Neural cell (in vitro differentiated cells): ENCODE measurements at regions not wholly inside any gene's neighbourhood (a gene's known extent, or its start where the extent isn't known, plus 50 kb on each side); places are given as distances from the start of the nearest gene placed in this dataset.

ENCODE experiments used
- H2AFZ ChIP-seq: fragments of 200-600, 300-800 bp; sonication (generic), shearing (Covaris generic); 2 replicates; pipeline ENCODE4 v1.6.0; 2014; ENCODE audit warnings: low read depth, mild to moderate bottlenecking, antibody characterized with exemption, low read length, moderate library complexity
- H3F3A ChIP-seq: fragments of 200-600 bp; shearing (Covaris generic); 2 replicates; pipeline ENCODE4 v1.6.1; 2016; ENCODE audit warnings: mild to moderate bottlenecking, moderate library complexity, mixed read lengths, antibody characterized with exemption, low read length; ENCODE audit not compliant: insufficient read depth, poor library complexity, severe bottlenecking
- H3K27ac ChIP-seq: fragments of 200-600, 300-800 bp; sonication (generic), shearing (Covaris generic); 2 replicates; pipeline ENCODE4 v1.5.1; 2014; ENCODE audit warnings: mild to moderate bottlenecking, low read length, moderate library complexity
- H3K27me3 ChIP-seq: fragments of 300-800, 200-600 bp; sonication (generic), shearing (Covaris generic); 2 replicates; pipeline ENCODE4 v1.6.0; 2014; ENCODE audit warnings: mild to moderate bottlenecking, low read depth, low read length, moderate library complexity; ENCODE audit not compliant: insufficient read depth
- H3K36me3 ChIP-seq: fragments of 300-800, 200-600 bp; sonication (generic), shearing (Covaris generic); 2 replicates; pipeline ENCODE4 v1.5.1; 2014; ENCODE audit warnings: mild to moderate bottlenecking, antibody characterized with exemption, low read length, moderate library complexity; ENCODE audit not compliant: insufficient read depth
- H3K4me2 ChIP-seq: fragments of 300-800, 200-600 bp; sonication (generic), shearing (Covaris generic); 2 replicates; pipeline ENCODE4 v1.6.0; 2014; ENCODE audit warnings: mild to moderate bottlenecking, low read length
- H3K4me3 ChIP-seq: fragments of 300-800, 200-600 bp; sonication (generic), shearing (Covaris generic); 2 replicates; pipeline ENCODE4 v1.5.1; 2014; ENCODE audit warnings: mild to moderate bottlenecking, low read length, moderate library complexity
- H3K79me2 ChIP-seq: fragments of 200-600 bp; shearing (Covaris generic); replicated peaks from 2 replicates; pipeline ENCODE4 v1.6.0; 2014; ENCODE audit warnings: mild to moderate bottlenecking, low read length, moderate library complexity; ENCODE audit not compliant: insufficient read depth
- H3K9ac ChIP-seq: fragments of 300-800, 200-600 bp; sonication (generic), shearing (Covaris generic); 2 replicates; pipeline ENCODE4 v1.6.1; 2016; ENCODE audit warnings: mild to moderate bottlenecking, low read length, mixed read lengths
- H3K9me2 ChIP-seq: fragments of 200-600 bp; shearing (Covaris generic); 2 replicates; pipeline ENCODE4 v1.6.1; 2016; ENCODE audit warnings: mild to moderate bottlenecking, low read length, mixed read lengths; ENCODE audit not compliant: insufficient read depth
- H3K9me3 ChIP-seq: fragments of 200-600, 300-800 bp; sonication (generic), shearing (Covaris generic); 2 replicates; pipeline ENCODE4 v1.6.1; 2016; ENCODE audit warnings: mild to moderate bottlenecking, mixed run types, low read length, moderate library complexity, mixed read lengths
- H4K20me1 ChIP-seq: fragments of 200-600 bp; shearing (Covaris generic); 2 replicates; pipeline ENCODE4 v1.6.1; 2016; ENCODE audit warnings: mild to moderate bottlenecking, mixed run types; ENCODE audit not compliant: insufficient read depth
- CTCF ChIP-seq: fragments of 450-650 bp; IDR thresholded peaks from 2 replicates; pipeline ENCODE4 v1.5.1; 2014; ENCODE audit warnings: antibody characterized with exemption, mild to moderate bottlenecking, moderate library complexity; ENCODE audit not compliant: poor library complexity, severe bottlenecking
- EP300 ChIP-seq: fragments of 450-650 bp; conservative IDR thresholded peaks from 2 replicates; pipeline ENCODE4 v1.6.1; 2014; ENCODE audit warnings: antibody characterized with exemption, mild to moderate bottlenecking, moderate library complexity; ENCODE audit not compliant: poor library complexity, severe bottlenecking
- EZH2 ChIP-seq: fragments of 200-600, 300-800 bp; shearing (Covaris generic), sonication (generic); IDR thresholded peaks from 2 replicates; pipeline ENCODE4 v1.6.1; 2014; ENCODE audit warnings: antibody characterized with exemption, low read length, borderline replicate concordance, mild to moderate bottlenecking; ENCODE audit not compliant: insufficient read depth, poor library complexity, severe bottlenecking
- MXI1 ChIP-seq: fragments of 450-650 bp; conservative IDR thresholded peaks from 2 replicates; pipeline ENCODE4 v1.6.1; 2014; ENCODE audit warnings: antibody characterized with exemption, mild to moderate bottlenecking; ENCODE audit not compliant: poor library complexity, severe bottlenecking
- POLR2AphosphoS5 ChIP-seq: IDR thresholded peaks from 2 replicates; pipeline ENCODE4 v1.6.1; 2012
- RAD21 ChIP-seq: fragments of 450-650 bp; conservative IDR thresholded peaks from 2 replicates; pipeline ENCODE4 v1.6.1; 2014; ENCODE audit warnings: antibody characterized with exemption, mild to moderate bottlenecking, moderate library complexity
- SMC3 ChIP-seq: fragments of 450-650 bp; conservative IDR thresholded peaks from 2 replicates; pipeline ENCODE4 v1.6.1; 2014; ENCODE audit warnings: antibody characterized with exemption, mild to moderate bottlenecking, moderate library complexity; ENCODE audit not compliant: poor library complexity
- TAF1 ChIP-seq: IDR thresholded peaks from 2 replicates; pipeline ENCODE4 v1.6.1; 2012; ENCODE audit warnings: low read depth
- TF ChIP-seq, protein P1 (sequence below): IDR thresholded peaks from 2 replicates; pipeline ENCODE4 v1.6.1; 2012; ENCODE audit warnings: borderline replicate concordance

DNA sequence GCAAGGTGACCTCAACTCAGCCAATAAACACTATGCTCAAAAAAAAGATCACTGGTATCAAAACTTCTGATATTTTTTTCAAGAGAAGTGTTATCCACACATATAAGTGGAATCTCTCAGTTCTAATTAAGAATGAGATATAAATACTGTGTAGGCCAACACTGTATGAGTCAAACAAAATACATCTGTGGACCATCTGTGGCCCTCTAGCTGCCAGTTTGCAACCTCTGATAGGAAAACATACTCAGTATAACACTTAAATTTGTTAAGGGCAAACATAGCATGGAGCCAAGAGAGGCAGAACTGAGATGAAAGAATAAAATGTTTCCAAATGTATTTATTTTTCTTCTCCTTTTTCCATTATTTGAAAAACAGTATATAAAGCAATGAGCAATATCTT lies 377.3 kb downstream of the ARAP2 start:
- TF ChIP-seq EZH2: no peak
- no peak for TF ChIP-seq POLR2AphosphoS5
- TF ChIP-seq CTCF: no peak
- TF ChIP-seq RAD21: no peak
- TF ChIP-seq TAF1: no peak
- H3K27me3 ChIP-seq: no peaks in the 10 kb centered on the region
- no peaks in the 10 kb centered on the region for H3K9me3 ChIP-seq
- no peak overlapping the region for H3K4me3 ChIP-seq
- H3K27ac ChIP-seq: no peak overlapping the region
- no peak overlapping the region for H3K9ac ChIP-seq
- H3K36me3 ChIP-seq: no peaks in the 10 kb centered on the region
- no peak overlapping the region for H2AFZ ChIP-seq
- no peaks in the 10 kb centered on the region for H3K9me2 ChIP-seq
- no peaks in the 10 kb centered on the region for H3K79me2 ChIP-seq
- no peaks in the 10 kb centered on the region for H3F3A ChIP-seq
- no peak overlapping the region for H3K4me2 ChIP-seq
- no peaks in the 10 kb centered on the region for H4K20me1 ChIP-seq

- Histone ChIP-seq H3K27me3 (no peaks in the 10 kb centered on the region), H3K9me2 (no peaks in the 10 kb centered on the region), H3F3A (no peaks in the 10 kb centered on the region), H3K4me2 (no peak overlapping the region), H3K36me3 (no peaks in the 10 kb centered on the region), H3K79me2 (no peaks in the 10 kb centered on the region), H3K27ac (no peak overlapping the region), H2AFZ (no peak overlapping the region), H3K9me3 (no peaks in the 10 kb centered on the region), H4K20me1 (no peaks in the 10 kb centered on the region), H3K9ac (no peak overlapping the region), H3K4me3 (no peak overlapping the region)
- TF ChIP-seq MXI1 (no peak), EZH2 (no peak), SMC3 (no peak), CTCF (no peak), POLR2AphosphoS5 (no peak), TAF1 (no peak), EP300 (no peak), RAD21 (no peak)
- TF ChIP-seq, protein P1, sequence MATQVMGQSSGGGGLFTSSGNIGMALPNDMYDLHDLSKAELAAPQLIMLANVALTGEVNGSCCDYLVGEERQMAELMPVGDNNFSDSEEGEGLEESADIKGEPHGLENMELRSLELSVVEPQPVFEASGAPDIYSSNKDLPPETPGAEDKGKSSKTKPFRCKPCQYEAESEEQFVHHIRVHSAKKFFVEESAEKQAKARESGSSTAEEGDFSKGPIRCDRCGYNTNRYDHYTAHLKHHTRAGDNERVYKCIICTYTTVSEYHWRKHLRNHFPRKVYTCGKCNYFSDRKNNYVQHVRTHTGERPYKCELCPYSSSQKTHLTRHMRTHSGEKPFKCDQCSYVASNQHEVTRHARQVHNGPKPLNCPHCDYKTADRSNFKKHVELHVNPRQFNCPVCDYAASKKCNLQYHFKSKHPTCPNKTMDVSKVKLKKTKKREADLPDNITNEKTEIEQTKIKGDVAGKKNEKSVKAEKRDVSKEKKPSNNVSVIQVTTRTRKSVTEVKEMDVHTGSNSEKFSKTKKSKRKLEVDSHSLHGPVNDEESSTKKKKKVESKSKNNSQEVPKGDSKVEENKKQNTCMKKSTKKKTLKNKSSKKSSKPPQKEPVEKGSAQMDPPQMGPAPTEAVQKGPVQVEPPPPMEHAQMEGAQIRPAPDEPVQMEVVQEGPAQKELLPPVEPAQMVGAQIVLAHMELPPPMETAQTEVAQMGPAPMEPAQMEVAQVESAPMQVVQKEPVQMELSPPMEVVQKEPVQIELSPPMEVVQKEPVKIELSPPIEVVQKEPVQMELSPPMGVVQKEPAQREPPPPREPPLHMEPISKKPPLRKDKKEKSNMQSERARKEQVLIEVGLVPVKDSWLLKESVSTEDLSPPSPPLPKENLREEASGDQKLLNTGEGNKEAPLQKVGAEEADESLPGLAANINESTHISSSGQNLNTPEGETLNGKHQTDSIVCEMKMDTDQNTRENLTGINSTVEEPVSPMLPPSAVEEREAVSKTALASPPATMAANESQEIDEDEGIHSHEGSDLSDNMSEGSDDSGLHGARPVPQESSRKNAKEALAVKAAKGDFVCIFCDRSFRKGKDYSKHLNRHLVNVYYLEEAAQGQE: no peak
Measured at GRCh38 chr4:35872273-35872672, 372.0 kb downstream of the ARAP2 start.
